Neutrophil (primary cell): ENCODE measurements at regions not wholly inside any gene's neighbourhood (a gene's known extent, or its start where the extent isn't known, plus 50 kb on each side); places are given as distances from the start of the nearest gene placed in this dataset.

Source experiments
- H3K27ac ChIP-seq: fragments of 200-600 bp; sonication (generic); 2 replicates; pipeline ENCODE4 v1.5.1; 2016; ENCODE audit warnings: mild to moderate bottlenecking, moderate library complexity
- H3K27me3 ChIP-seq: fragments of 200-600 bp; sonication (generic); 2 replicates; pipeline ENCODE4 v1.6.0; 2016; ENCODE audit warnings: mild to moderate bottlenecking
- H3K36me3 ChIP-seq: fragments of 200-600 bp; sonication (generic); 2 replicates; pipeline ENCODE4 v1.5.1; 2017
- H3K4me1 ChIP-seq, 2 experiments: fragments of 200-600 bp in 1 of 2; sonication (generic) in 1 of 2; 1 replicate in 1 of 2; 2 replicates in 1 of 2; pipeline versions ENCODE4 v1.5.1 to v1.6.1; 2013 to 2016; ENCODE audit warnings: low read depth in 1 of 2, low read length in 1 of 2, mild to moderate bottlenecking in 1 of 2, moderate library complexity in 1 of 2; ENCODE audit not compliant: control insufficient read depth in 1 of 2, insufficient read depth in 1 of 2
- H3K4me3 ChIP-seq, 2 experiments: fragments of 200-600 bp in 1 of 2; sonication (generic) in 1 of 2; 1 replicate in 1 of 2; 2 replicates in 1 of 2; pipeline ENCODE4 v1.5.1; 2013 to 2016; ENCODE audit warnings: low read depth in 1 of 2, low read length in 1 of 2, mild to moderate bottlenecking in 1 of 2, moderate library complexity in 1 of 2
- H3K9me3 ChIP-seq: fragments of 200-600 bp; sonication (generic); 2 replicates; pipeline ENCODE4 v1.5.1; 2016
- TF ChIP-seq, protein P1 (sequence below): fragments of 200-600 bp; sonication (generic); IDR thresholded peaks from 2 replicates; pipeline ENCODE4 v1.5.1; 2016; ENCODE audit warnings: antibody characterized with exemption

DNA sequence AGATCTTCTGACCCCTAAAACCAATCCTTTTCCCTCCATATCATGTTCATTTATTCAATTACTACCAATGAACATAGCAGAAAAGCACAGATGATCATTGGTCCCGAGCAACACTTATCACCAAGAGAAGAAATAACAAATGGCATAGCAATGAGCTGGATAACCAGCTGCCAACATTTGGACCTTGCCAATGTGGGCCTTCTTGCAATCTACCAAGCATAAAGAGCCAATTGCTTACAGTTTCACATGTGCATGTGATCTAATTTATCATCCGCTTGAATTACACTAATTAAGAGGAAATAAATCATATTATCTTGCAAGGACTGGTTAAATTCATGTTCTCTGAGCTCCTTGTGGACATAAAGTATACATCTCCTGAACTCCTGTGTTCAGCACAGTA, 134.8 kb upstream of the HMGA2 start:
- Histone ChIP-seq H3K9me3 (no peaks in the 10 kb centered on the region), H3K4me3 (no peak overlapping the region), H3K36me3 (no peaks in the 10 kb centered on the region), H3K4me1 (no peaks in the 10 kb centered on the region), H3K27ac (no peak overlapping the region), H3K27me3 (peaks cover 2% of the 10 kb centered on the region)
- TF ChIP-seq, protein P1, sequence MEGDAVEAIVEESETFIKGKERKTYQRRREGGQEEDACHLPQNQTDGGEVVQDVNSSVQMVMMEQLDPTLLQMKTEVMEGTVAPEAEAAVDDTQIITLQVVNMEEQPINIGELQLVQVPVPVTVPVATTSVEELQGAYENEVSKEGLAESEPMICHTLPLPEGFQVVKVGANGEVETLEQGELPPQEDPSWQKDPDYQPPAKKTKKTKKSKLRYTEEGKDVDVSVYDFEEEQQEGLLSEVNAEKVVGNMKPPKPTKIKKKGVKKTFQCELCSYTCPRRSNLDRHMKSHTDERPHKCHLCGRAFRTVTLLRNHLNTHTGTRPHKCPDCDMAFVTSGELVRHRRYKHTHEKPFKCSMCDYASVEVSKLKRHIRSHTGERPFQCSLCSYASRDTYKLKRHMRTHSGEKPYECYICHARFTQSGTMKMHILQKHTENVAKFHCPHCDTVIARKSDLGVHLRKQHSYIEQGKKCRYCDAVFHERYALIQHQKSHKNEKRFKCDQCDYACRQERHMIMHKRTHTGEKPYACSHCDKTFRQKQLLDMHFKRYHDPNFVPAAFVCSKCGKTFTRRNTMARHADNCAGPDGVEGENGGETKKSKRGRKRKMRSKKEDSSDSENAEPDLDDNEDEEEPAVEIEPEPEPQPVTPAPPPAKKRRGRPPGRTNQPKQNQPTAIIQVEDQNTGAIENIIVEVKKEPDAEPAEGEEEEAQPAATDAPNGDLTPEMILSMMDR, result no peak

- no peaks in the 10 kb centered on the region for H3K4me1 ChIP-seq
- no peak overlapping the region for H3K27ac ChIP-seq
- TF ChIP-seq, protein P1, result no peak
Measured at GRCh38 chr12:65690477-65690876, 133.8 kb upstream of the HMGA2 start.

DNA sequence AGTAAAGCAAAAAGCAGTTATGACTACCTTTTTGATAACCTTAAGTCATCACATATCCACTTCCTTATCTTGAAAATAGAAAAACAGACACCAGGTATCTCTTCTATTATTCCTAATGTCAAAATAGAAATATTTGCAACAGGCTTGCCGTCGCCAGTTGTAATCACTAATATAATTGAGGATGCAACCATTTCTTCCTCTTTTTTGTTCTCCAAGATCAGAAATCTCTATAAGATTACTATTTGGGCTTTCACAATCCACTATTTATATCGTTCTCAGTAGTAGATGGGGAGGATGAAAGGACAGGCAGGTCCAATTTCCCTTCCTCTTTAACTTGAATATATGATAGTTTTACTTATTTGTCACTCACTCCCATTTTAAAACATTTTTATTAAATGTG, 130.2 kb upstream of the HMGA2 start:
- H3K36me3 ChIP-seq, result no peaks in the 10 kb centered on the region
- H3K27ac ChIP-seq, result no peak overlapping the region
- no peaks in the 10 kb centered on the region for H3K9me3 ChIP-seq
- no peak overlapping the region for H3K4me3 ChIP-seq
- TF ChIP-seq, protein P1, result no peak
- H3K4me1 ChIP-seq, result no peaks in the 10 kb centered on the region
- H3K27me3 ChIP-seq, result peaks cover 15% of the 10 kb centered on the region

More at GRCh38 chr12:65690477-65690876, 133.8 kb upstream of the HMGA2 start:
- no peaks in the 10 kb centered on the region for H3K36me3 ChIP-seq
- H3K4me3 ChIP-seq, result no peak overlapping the region
- H3K27me3 ChIP-seq, result peaks cover 11% of the 10 kb centered on the region
- H3K9me3 ChIP-seq, result no peaks in the 10 kb centered on the region

- no peaks in the 10 kb centered on the region for H3K9me3 ChIP-seq
- no peak overlapping the region for H3K4me3 ChIP-seq
- H3K4me1 ChIP-seq, result no peaks in the 10 kb centered on the region
- no peak overlapping the region for H3K27ac ChIP-seq
- TF ChIP-seq, protein P1, result no peak
- H3K27me3 ChIP-seq, result peaks cover 15% of the 10 kb centered on the region
- H3K36me3 ChIP-seq, result no peaks in the 10 kb centered on the region
Measured at GRCh38 chr12:65695113-65695865, 129.0 kb upstream of the HMGA2 start.

DNA sequence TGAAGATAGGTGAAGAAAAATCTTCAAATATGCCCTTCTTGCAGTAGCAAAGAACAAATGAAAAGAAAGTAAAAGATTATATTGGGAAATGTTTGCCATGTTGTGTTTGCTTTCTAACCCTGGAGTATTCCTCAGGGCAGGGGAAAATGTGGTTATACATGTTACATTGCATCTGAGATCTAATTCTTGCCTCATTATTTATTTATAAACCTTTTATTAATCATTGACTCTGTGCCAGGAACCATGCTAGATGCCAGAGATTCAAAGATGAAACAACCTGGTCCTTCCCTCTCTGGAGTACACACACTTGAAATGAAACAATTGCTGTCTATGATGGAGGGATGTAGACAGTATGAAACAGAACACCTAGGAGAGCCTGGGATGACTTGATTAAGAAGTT, 128.1 kb upstream of the HMGA2 start:
- Histone ChIP-seq H3K27me3 (peaks cover 15% of the 10 kb centered on the region), H3K27ac (no peak overlapping the region), H3K36me3 (no peaks in the 10 kb centered on the region), H3K4me3 (no peak overlapping the region), H3K4me1 (no peaks in the 10 kb centered on the region), H3K9me3 (no peaks in the 10 kb centered on the region)
- TF ChIP-seq, protein P1, result no peak
